ENCODE measurements at regions not wholly inside any gene's neighbourhood (a gene's known extent, or its start where the extent isn't known, plus 50 kb on each side); places are given as distances from the start of the nearest gene placed in this dataset.

- no peak for DNase-seq
- Histone ChIP-seq H3K27me3 (no peaks in the 10 kb centered on the region), H3K4me1 (no peaks in the 10 kb centered on the region), H3K9me3 (no peaks in the 10 kb centered on the region), H3K4me3 (no peak overlapping the region), H3K36me3 (replicated peaks in 1 of 2; ENCODE audit: insufficient read depth in 1 of 2, low read depth in 2 of 2) (no peaks in the 10 kb centered on the region), H3K27ac (no peak overlapping the region)
- TF ChIP-seq POLR2A (IDR thresholded peaks at IDR 0.05), result no peak
- TF ChIP-seq CTCF (IDR thresholded peaks at IDR 0.05), result no peak
- ATAC-seq, result no peak
- 48 to 54% methylated on average over 6 of the region's 6 CpGs for WGBS, 2 donors
- intact Hi-C loops (cut with DNase I), result no loop called here
Observed at GRCh38 chr4:27234306-27234899, 373.8 kb downstream of the STIM2 start.

GRCh38 chr4:27239641-27240040 lies 379.0 kb downstream of the STIM2 start:
- H3K36me3 ChIP-seq (replicated peaks in 1 of 2; ENCODE audit: insufficient read depth in 1 of 2, low read depth in 2 of 2), result no peaks in the 10 kb centered on the region
- DNase-seq (no peak), ATAC-seq (no peak)
- no peaks in the 10 kb centered on the region for H3K9me3 ChIP-seq
- H3K27ac ChIP-seq, result no peak overlapping the region
- no peaks in the 10 kb centered on the region for H3K27me3 ChIP-seq
- TF ChIP-seq CTCF (IDR thresholded peaks at IDR 0.05), result no peak
- no peak for TF ChIP-seq POLR2A (IDR thresholded peaks at IDR 0.05)
- H3K4me1 ChIP-seq, result no peaks in the 10 kb centered on the region
- no peak overlapping the region for H3K4me3 ChIP-seq
- 68 to 74% methylated on average over 4 of the region's 4 CpGs for WGBS, 2 donors
- intact Hi-C loops (cut with DNase I), result no loop called here

GRCh38 chr4:27242217-27242616 lies 381.6 kb downstream of the STIM2 start:
- H3K4me1 ChIP-seq, result no peaks in the 10 kb centered on the region
- no peak overlapping the region for H3K27ac ChIP-seq
- H3K27me3 ChIP-seq, result no peaks in the 10 kb centered on the region
- ATAC-seq, result no peak
- DNase-seq, result no peak
- intact Hi-C loops (cut with DNase I), result no loop called here
- H3K9me3 ChIP-seq, result no peaks in the 10 kb centered on the region
- no peaks in the 10 kb centered on the region for H3K36me3 ChIP-seq (replicated peaks in 1 of 2; ENCODE audit: insufficient read depth in 1 of 2, low read depth in 2 of 2)
- TF ChIP-seq CTCF (IDR thresholded peaks at IDR 0.05) (no peak), POLR2A (IDR thresholded peaks at IDR 0.05) (no peak)
- no peak overlapping the region for H3K4me3 ChIP-seq

- WGBS, 2 donors, result 59 to 69% methylated on average over 1 of the region's 1 CpG
- no peaks in the 10 kb centered on the region for H3K27me3 ChIP-seq
- TF ChIP-seq POLR2A (IDR thresholded peaks at IDR 0.05), result no peak
- TF ChIP-seq CTCF (IDR thresholded peaks at IDR 0.05), result no peak
- no peaks in the 10 kb centered on the region for H3K9me3 ChIP-seq
- no peaks in the 10 kb centered on the region for H3K4me1 ChIP-seq
- no peak overlapping the region for H3K4me3 ChIP-seq
- no peak for DNase-seq
- H3K36me3 ChIP-seq (replicated peaks in 1 of 2; ENCODE audit: insufficient read depth in 1 of 2, low read depth in 2 of 2), result no peaks in the 10 kb centered on the region
- intact Hi-C loops (cut with DNase I), result no loop called here
- no peak for ATAC-seq
- H3K27ac ChIP-seq, result no peak overlapping the region
Observed at GRCh38 chr4:27245216-27245615, 384.6 kb downstream of the STIM2 start.

- H3K4me3 ChIP-seq, result no peak overlapping the region
- H3K36me3 ChIP-seq (replicated peaks in 1 of 2; ENCODE audit: insufficient read depth in 1 of 2, low read depth in 2 of 2), result no peaks in the 10 kb centered on the region
- ATAC-seq (no peak), DNase-seq (peak in 1 of 4 donors; percentile 2)
- no peak overlapping the region for H3K27ac ChIP-seq
- H3K9me3 ChIP-seq, result no peaks in the 10 kb centered on the region
- intact Hi-C loops (cut with DNase I), result no loop called here
- no peaks in the 10 kb centered on the region for H3K4me1 ChIP-seq
- H3K27me3 ChIP-seq, result no peaks in the 10 kb centered on the region
- 34 to 41% methylated on average over 2 of the region's 2 CpGs for WGBS, 2 donors
- no peak for TF ChIP-seq POLR2A (IDR thresholded peaks at IDR 0.05)
- no peak for TF ChIP-seq CTCF (IDR thresholded peaks at IDR 0.05)
Observed at GRCh38 chr4:27248829-27249228, 388.2 kb downstream of the STIM2 start.

Measured in body of pancreas (tissue), 4 donors.